ENCODE measurements at regions not wholly inside any gene's neighbourhood (a gene's known extent, or its start where the extent isn't known, plus 50 kb on each side); places are given as distances from the start of the nearest gene placed in this dataset.

DNA sequence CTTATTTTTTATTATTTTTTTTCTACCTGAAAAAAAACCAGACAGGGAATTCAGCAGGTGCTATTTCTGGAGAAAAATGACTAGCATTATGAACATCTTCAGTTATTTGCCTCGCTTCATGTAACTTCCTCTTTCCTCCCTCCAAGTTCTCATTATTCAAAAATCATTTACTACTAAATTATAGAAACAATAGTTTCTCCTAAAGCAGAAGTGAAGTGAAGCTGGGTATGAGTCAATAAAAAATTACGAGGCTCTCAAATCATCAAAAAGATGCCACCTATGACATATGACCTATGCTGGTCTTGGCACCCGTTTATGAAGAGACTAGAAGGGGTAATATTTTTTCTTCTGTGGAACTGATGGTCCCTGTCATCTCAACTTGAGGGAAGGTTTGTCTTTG, 145.0 kb upstream of the AADAT start:
- H3K27me3 ChIP-seq, result no peaks in the 10 kb centered on the region
- TF ChIP-seq, protein P1, sequence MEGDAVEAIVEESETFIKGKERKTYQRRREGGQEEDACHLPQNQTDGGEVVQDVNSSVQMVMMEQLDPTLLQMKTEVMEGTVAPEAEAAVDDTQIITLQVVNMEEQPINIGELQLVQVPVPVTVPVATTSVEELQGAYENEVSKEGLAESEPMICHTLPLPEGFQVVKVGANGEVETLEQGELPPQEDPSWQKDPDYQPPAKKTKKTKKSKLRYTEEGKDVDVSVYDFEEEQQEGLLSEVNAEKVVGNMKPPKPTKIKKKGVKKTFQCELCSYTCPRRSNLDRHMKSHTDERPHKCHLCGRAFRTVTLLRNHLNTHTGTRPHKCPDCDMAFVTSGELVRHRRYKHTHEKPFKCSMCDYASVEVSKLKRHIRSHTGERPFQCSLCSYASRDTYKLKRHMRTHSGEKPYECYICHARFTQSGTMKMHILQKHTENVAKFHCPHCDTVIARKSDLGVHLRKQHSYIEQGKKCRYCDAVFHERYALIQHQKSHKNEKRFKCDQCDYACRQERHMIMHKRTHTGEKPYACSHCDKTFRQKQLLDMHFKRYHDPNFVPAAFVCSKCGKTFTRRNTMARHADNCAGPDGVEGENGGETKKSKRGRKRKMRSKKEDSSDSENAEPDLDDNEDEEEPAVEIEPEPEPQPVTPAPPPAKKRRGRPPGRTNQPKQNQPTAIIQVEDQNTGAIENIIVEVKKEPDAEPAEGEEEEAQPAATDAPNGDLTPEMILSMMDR (IDR thresholded peaks at IDR 0.05), result no peak
- no peak for TF ChIP-seq POLR2A (IDR thresholded peaks at IDR 0.05)
- TF ChIP-seq POLR2AphosphoS5 (IDR thresholded peaks at IDR 0.05; ENCODE audit: insufficient read depth in 1 of 2, low read depth in 1 of 2), result no peak

GRCh38 chr4:170231377-170231776, 141.6 kb upstream of the AADAT start:
- Histone ChIP-seq H3K4me3 (no peak overlapping the region), H3K27ac (no peak overlapping the region), H3K36me3 (no peaks in the 10 kb centered on the region), H3K4me1 (peaks cover 5% of the 10 kb centered on the region), H3K27me3 (no peaks in the 10 kb centered on the region), H3K9me3 (no peaks in the 10 kb centered on the region)
- DNase-seq (ENCODE audit: extremely low spot score in 2 of 2), result no peak
- intact Hi-C loops (cut with DNase I), result no loop called here
- TF ChIP-seq POLR2AphosphoS5 (IDR thresholded peaks at IDR 0.05; ENCODE audit: insufficient read depth in 1 of 2, low read depth in 1 of 2) (no peak), POLR2A (IDR thresholded peaks at IDR 0.05) (no peak)
- TF ChIP-seq, protein P1 (IDR thresholded peaks at IDR 0.05), result no peak

More for the DNA sequence above, 145.0 kb upstream of the AADAT start:
- Histone ChIP-seq H3K9me3 (no peaks in the 10 kb centered on the region), H3K36me3 (no peaks in the 10 kb centered on the region), H3K4me3 (no peak overlapping the region), H3K27ac (no peak overlapping the region), H3K4me1 (no peaks in the 10 kb centered on the region)
- intact Hi-C loops (cut with DNase I), result no loop called here
- DNase-seq (ENCODE audit: extremely low spot score in 2 of 2), result no peak

- no peaks in the 10 kb centered on the region for H3K36me3 ChIP-seq
- peaks cover 5% of the 10 kb centered on the region for H3K4me1 ChIP-seq
- H3K9me3 ChIP-seq, result no peaks in the 10 kb centered on the region
- no peak overlapping the region for H3K27ac ChIP-seq
- intact Hi-C loops (cut with DNase I), result no loop called here
- TF ChIP-seq POLR2AphosphoS5 (IDR thresholded peaks at IDR 0.05; ENCODE audit: insufficient read depth in 1 of 2, low read depth in 1 of 2) (no peak), POLR2A (IDR thresholded peaks at IDR 0.05) (no peak)
- TF ChIP-seq, protein P1 (IDR thresholded peaks at IDR 0.05), result no peak
- H3K4me3 ChIP-seq, result no peak overlapping the region
- DNase-seq (ENCODE audit: extremely low spot score in 2 of 2), result no peak
- H3K27me3 ChIP-seq, result no peaks in the 10 kb centered on the region
Observed at GRCh38 chr4:170230242-170230641, 140.5 kb upstream of the AADAT start.

DNA sequence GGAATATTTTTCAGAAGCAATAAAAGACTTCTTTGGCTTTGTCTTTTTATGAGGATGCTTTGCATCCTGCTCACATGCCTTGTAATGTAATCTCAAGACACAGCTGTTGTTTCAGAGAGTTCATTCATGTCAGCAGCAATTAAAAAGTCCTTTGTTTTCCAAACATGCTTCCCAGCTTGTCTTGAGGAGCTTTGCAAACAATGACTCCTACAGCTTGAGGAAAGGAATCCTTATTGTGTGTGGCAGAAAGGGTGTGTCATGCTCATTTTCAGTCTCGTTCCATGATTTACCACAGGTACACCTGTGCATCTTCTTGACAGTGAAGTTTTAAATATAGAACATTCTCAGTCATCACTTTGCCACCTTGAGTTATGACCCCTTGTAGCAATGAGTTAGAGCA, 139.2 kb upstream of the AADAT start:
- TF ChIP-seq POLR2A (IDR thresholded peaks at IDR 0.05) (no peak), POLR2AphosphoS5 (IDR thresholded peaks at IDR 0.05; ENCODE audit: insufficient read depth in 1 of 2, low read depth in 1 of 2) (no peak)
- TF ChIP-seq, protein P1 (IDR thresholded peaks at IDR 0.05), result no peak
- Histone ChIP-seq H3K27me3 (no peaks in the 10 kb centered on the region), H3K36me3 (no peaks in the 10 kb centered on the region), H3K4me1 (peaks cover 5% of the 10 kb centered on the region), H3K27ac (no peak overlapping the region), H3K4me3 (no peak overlapping the region), H3K9me3 (no peaks in the 10 kb centered on the region)
- intact Hi-C loops (cut with DNase I), result no loop called here
- DNase-seq (ENCODE audit: extremely low spot score in 2 of 2), result no peak

GRCh38 chr4:170227928-170228327, 138.2 kb upstream of the AADAT start:
- Histone ChIP-seq H3K4me3 (no peak overlapping the region), H3K36me3 (no peaks in the 10 kb centered on the region), H3K4me1 (peaks cover 5% of the 10 kb centered on the region), H3K27me3 (no peaks in the 10 kb centered on the region), H3K9me3 (no peaks in the 10 kb centered on the region), H3K27ac (no peak overlapping the region)
- TF ChIP-seq POLR2AphosphoS5 (IDR thresholded peaks at IDR 0.05; ENCODE audit: insufficient read depth in 1 of 2, low read depth in 1 of 2) (no peak), POLR2A (IDR thresholded peaks at IDR 0.05) (no peak)
- TF ChIP-seq, protein P1 (IDR thresholded peaks at IDR 0.05), result no peak
- no peak for DNase-seq (ENCODE audit: extremely low spot score in 2 of 2)
- intact Hi-C loops (cut with DNase I), result no loop called here
